Stimulated activated effector memory CD8-positive, alpha-beta T cell treated with anti-CD3 and anti-CD28 coated beads, Interleukin-12 subunit alpha, Interleukin-12 subunit beta, amount 100 ng/mL, for 72 hours (primary cell): ENCODE measurements at regions not wholly inside any gene's neighbourhood (a gene's known extent, or its start where the extent isn't known, plus 50 kb on each side); places are given as distances from the start of the nearest gene placed in this dataset.

ENCODE experiments used
- ATAC-seq: fragments of 150-1000 bp; cut with Tn5 transposase; 2 replicates; pipeline ENCODE4 v1.10.0; 2021
- DNase-seq, 2 donors: peaks; one replicate each; pipeline ENCODE4 v3.0.0; 2021 to 2022; ENCODE audit warnings: low spot score in 2 of 2
- H3K27ac Mint-ChIP-seq: one replicate; pipeline ENCODE4 v1.8.0; 2022; ENCODE audit warnings: mild to moderate bottlenecking, mixed read lengths
- H3K36me3 Mint-ChIP-seq: one replicate; pipeline ENCODE4 v1.8.0; 2022; ENCODE audit warnings: mild to moderate bottlenecking, mixed read lengths
- H3K4me1 Mint-ChIP-seq: one replicate; pipeline ENCODE4 v1.8.0; 2022; ENCODE audit warnings: mixed read lengths
- H3K4me3 Mint-ChIP-seq: one replicate; pipeline ENCODE4 v1.8.0; 2022; ENCODE audit warnings: mild to moderate bottlenecking, mixed read lengths
- H3K9me3 Mint-ChIP-seq: one replicate; pipeline ENCODE4 v1.8.0; 2022; ENCODE audit warnings: mixed read lengths

GRCh38 chr10:31116226-31116625 is 84.6 kb upstream of the ZNF438 start:
- ATAC-seq (peak; percentile 75), DNase-seq (no peak)
- Mint-ChIP-seq H3K36me3 (no peaks in the 10 kb centered on the region), H3K4me1 (no peaks in the 10 kb centered on the region), H3K27ac (no peak overlapping the region), H3K9me3 (peaks cover 3% of the 10 kb centered on the region), H3K4me3 (no peak overlapping the region)

DNA sequence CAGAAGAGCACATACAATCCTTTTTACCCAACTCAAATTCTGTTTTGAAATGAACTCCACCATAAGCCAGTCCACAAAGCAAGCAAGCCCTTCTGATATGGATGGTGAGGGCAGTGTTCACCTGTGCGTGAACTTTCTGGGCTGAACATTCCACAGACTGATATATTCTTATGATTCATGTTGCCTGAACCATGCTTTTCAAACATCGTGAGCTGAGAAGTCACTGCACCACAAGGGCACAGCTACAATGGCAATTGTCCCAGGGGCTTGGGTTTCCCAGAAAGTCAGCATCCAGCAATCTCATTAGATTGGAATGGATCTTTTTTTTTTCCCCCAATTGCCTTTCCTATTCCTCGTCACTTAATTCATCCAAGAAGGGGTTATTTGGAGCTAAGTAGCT is 86.9 kb upstream of the ZNF438 start:
- H3K9me3 Mint-ChIP-seq, result no peaks in the 10 kb centered on the region
- H3K36me3 Mint-ChIP-seq, result no peaks in the 10 kb centered on the region
- no peak overlapping the region for H3K27ac Mint-ChIP-seq
- no peak for DNase-seq
- ATAC-seq, result no peak
- no peaks in the 10 kb centered on the region for H3K4me1 Mint-ChIP-seq
- no peak overlapping the region for H3K4me3 Mint-ChIP-seq

DNA sequence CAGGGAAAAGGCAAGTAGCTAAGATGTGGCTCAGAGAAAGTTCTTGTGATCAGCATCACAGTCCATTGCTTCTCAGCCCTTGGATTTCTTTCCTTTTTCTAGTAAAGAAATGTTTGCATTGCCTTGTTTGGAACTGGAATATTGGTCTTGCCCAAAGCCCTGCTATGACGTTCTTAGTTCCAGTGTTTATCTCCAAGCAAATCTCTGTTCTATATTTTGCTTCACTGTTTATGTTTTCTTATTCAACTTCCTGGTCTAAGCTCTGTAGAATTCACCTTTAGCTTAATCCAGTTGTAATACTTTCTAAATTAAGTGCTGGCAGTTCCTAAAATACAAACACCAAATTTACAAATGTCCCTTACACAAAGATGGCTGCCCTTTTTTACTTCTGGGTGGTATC is 88.7 kb upstream of the ZNF438 start:
- Mint-ChIP-seq H3K27ac (no peak overlapping the region), H3K4me3 (no peak overlapping the region), H3K9me3 (no peaks in the 10 kb centered on the region), H3K4me1 (no peaks in the 10 kb centered on the region), H3K36me3 (no peaks in the 10 kb centered on the region)
- ATAC-seq (no peak), DNase-seq (no peak)

GRCh38 chr10:31120961-31121685 is 89.5 kb upstream of the ZNF438 start:
- no peak overlapping the region for H3K27ac Mint-ChIP-seq
- no peaks in the 10 kb centered on the region for H3K4me1 Mint-ChIP-seq
- no peaks in the 10 kb centered on the region for H3K9me3 Mint-ChIP-seq
- H3K36me3 Mint-ChIP-seq, result no peaks in the 10 kb centered on the region
- DNase-seq (no peak), ATAC-seq (no peak)
- H3K4me3 Mint-ChIP-seq, result no peak overlapping the region

DNA sequence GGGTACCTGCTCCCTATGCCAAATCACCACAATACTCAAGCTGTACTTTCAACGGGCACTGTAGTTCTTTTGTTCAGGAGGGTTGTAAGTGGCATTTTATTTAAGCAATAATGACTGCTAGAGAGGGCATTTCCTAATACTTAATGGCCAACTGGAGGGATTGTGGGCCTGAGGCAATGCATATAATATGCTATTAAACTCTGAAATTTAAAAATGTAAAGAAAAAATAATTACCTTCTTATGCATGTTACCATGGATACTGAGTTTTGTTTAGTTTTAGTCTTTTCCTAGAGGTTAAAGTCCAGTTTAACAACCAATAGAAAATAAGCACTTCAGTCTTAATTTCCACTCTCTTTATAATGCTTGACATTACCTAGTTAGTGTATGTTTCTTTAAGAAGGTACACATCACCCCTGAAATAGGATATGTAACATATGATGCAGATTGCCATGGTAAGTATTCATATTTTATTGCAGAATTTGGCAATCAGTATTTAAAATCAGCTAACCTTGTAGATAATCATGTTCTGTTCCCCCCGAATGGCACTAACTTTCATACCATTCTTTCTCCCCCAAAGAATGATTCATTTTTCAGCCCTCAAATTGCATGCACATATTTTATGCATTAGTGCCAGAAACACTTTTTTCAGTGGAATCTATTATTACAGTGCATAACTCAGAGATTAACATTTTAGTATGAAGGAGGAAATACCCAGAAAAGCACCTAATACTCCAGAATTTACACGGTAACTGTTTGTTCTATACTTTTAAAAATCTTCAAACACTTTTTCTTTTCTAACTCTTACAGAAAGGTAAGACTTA is 90.3 kb upstream of the ZNF438 start:
- Mint-ChIP-seq H3K9me3 (no peaks in the 10 kb centered on the region), H3K27ac (no peak overlapping the region), H3K4me3 (no peak overlapping the region), H3K4me1 (no peaks in the 10 kb centered on the region), H3K36me3 (no peaks in the 10 kb centered on the region)
- DNase-seq (no peak), ATAC-seq (no peak)

DNA sequence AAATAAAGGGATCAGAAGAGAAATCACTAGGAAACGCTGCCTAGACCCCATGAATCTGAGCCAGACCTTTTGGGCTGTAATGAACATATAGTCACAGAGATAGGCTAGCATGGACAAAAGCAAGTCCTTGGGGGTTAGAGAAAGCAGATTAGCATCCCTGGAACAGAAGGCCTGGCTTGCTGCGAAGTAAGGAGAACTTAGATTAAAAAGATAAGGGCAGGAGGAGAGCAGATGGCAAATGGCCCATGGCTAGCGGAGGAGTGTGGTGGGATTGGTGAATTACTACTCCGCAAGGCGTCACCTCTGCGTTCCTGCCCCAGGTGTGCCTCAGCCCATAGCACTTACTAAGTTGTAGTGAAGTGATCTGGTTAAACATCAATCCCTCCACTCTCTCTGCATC is 92.3 kb upstream of the ZNF438 start:
- Mint-ChIP-seq H3K9me3 (no peaks in the 10 kb centered on the region), H3K4me1 (no peaks in the 10 kb centered on the region)

GRCh38 chr10:31124852-31125251 is 93.2 kb upstream of the ZNF438 start:
- H3K27ac Mint-ChIP-seq, result peak overlapping the region; percentile 62
- H3K4me3 Mint-ChIP-seq, result no peak overlapping the region
- no peaks in the 10 kb centered on the region for H3K4me1 Mint-ChIP-seq
- no peaks in the 10 kb centered on the region for H3K9me3 Mint-ChIP-seq
- DNase-seq (no peak), ATAC-seq (peak; percentile 56)
- H3K36me3 Mint-ChIP-seq, result no peaks in the 10 kb centered on the region

More for the DNA sequence above, 92.3 kb upstream of the ZNF438 start:
- H3K4me3 Mint-ChIP-seq, result no peak overlapping the region
- H3K36me3 Mint-ChIP-seq, result no peaks in the 10 kb centered on the region
- ATAC-seq (no peak), DNase-seq (no peak)
- H3K27ac Mint-ChIP-seq, result no peak overlapping the region

- no peaks in the 10 kb centered on the region for H3K36me3 Mint-ChIP-seq
- no peak for DNase-seq
- no peaks in the 10 kb centered on the region for H3K4me1 Mint-ChIP-seq
- no peak overlapping the region for H3K27ac Mint-ChIP-seq
- no peak for ATAC-seq
- no peaks in the 10 kb centered on the region for H3K9me3 Mint-ChIP-seq
- H3K4me3 Mint-ChIP-seq, result no peak overlapping the region
These were observed 94.1 kb upstream of the ZNF438 start for GRCh38 chr10:31125789-31126188.

DNA sequence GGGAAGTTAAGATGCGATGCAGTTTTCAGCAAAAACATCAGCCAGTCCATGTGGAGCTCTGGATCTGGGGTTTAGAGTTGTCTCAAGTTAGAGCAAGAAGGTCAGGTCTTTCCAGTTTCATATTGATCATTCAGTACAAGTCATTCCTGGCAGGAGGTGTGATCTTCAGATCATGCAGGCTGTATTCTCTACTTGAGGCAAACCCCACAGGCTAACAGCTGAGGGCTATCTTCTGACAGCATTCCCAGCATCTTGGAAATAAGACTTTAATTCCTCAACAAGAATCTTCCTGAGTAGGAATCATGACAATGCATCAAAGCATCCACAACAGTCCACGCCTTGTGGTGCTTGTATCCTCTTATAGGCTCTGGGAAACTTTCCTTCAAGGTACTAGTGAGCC is 94.9 kb upstream of the ZNF438 start:
- DNase-seq (no peak), ATAC-seq (peak; percentile 47)
- Mint-ChIP-seq H3K36me3 (no peaks in the 10 kb centered on the region), H3K4me1 (no peaks in the 10 kb centered on the region), H3K27ac (no peak overlapping the region), H3K9me3 (no peaks in the 10 kb centered on the region), H3K4me3 (no peak overlapping the region)

- no peak for ATAC-seq
- Mint-ChIP-seq H3K4me1 (peaks cover 11% of the 10 kb centered on the region), H3K4me3 (no peak overlapping the region), H3K27ac (no peak overlapping the region), H3K36me3 (no peaks in the 10 kb centered on the region), H3K9me3 (no peaks in the 10 kb centered on the region)
- no peak for DNase-seq
These were observed 96.9 kb upstream of the ZNF438 start for GRCh38 chr10:31128536-31128935.

- Mint-ChIP-seq H3K4me1 (peaks cover 12% of the 10 kb centered on the region), H3K4me3 (no peak overlapping the region), H3K9me3 (no peaks in the 10 kb centered on the region)
These were observed 97.6 kb upstream of the ZNF438 start for GRCh38 chr10:31129271-31129670.

DNA sequence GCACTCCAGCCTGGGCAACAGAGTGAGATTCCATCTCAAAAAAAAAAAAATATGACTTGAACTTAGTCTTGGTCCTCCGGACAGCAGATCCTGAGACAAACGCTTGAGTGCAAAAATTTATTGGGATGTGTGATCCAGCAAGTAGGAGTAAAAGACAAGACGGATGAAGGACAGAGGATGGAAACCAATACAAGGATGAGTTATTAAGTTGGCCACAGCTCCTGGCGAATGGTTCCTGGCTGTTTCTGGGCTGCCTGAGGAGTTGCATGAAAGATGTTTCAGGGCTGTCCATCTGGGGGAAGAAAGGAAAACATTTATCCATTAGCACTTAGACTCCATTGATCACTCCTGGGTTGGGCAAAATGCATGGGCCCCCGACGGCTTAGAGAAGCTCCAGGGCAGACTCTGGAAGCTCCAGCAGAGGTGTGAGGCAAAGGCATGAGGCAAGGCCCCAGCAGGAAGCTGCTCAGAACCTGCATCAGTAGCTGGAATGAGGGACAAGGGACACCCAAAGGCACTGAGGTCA is 98.3 kb upstream of the ZNF438 start:
- no peak for ATAC-seq
- Mint-ChIP-seq H3K27ac (no peak overlapping the region), H3K4me3 (no peak overlapping the region), H3K9me3 (no peaks in the 10 kb centered on the region), H3K36me3 (peaks cover 6% of the 10 kb centered on the region), H3K4me1 (peaks cover 17% of the 10 kb centered on the region)
- no peak for DNase-seq

More at GRCh38 chr10:31129271-31129670, 97.6 kb upstream of the ZNF438 start:
- Mint-ChIP-seq H3K36me3 (no peaks in the 10 kb centered on the region), H3K27ac (no peak overlapping the region)
- DNase-seq (no peak), ATAC-seq (no peak)

DNA sequence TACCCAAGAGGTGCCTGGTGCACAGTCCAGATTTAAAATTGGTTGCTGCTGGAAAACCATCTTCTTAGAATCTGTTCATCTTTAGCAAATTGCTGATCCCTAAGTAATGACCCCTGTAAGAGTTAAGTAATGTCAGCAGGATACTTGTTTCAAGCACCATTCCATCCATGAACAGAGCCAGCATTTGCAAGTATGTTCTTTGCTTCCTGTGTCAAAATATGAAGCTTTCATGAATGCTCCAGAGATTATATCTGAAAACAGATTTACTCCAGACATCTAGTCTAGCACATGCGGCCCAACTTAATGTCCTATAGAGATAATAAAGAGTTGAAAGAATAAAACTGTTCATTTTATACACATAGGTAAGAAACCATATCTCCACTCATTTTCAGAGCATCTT is 98.7 kb upstream of the ZNF438 start:
- Mint-ChIP-seq H3K9me3 (no peaks in the 10 kb centered on the region), H3K4me1 (peaks cover 17% of the 10 kb centered on the region), H3K4me3 (no peak overlapping the region), H3K27ac (no peak overlapping the region), H3K36me3 (peaks cover 8% of the 10 kb centered on the region)
- ATAC-seq (no peak), DNase-seq (no peak)

DNA sequence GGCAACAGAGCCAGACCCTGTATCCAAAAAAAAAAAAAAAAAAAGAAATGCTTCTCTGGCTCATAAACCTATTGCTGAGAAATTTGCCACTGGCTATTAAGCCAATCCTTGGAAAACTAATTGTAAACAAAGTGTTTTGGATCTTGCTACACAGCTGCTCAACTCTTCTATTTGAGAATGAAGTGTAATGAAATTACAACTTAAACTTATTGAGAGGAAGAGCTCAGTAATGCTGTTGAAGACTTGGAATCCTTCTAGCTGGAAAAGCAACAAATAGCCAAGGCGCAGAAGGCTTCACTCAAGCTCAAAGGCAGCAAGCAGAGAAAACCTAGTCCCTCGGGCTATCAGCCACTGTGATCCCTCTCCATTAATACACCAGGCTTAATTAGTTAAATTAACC is 99.6 kb upstream of the ZNF438 start:
- DNase-seq (no peak), ATAC-seq (no peak)
- H3K4me3 Mint-ChIP-seq, result no peak overlapping the region
- H3K4me1 Mint-ChIP-seq, result peaks cover 22% of the 10 kb centered on the region
- no peak overlapping the region for H3K27ac Mint-ChIP-seq
- no peaks in the 10 kb centered on the region for H3K9me3 Mint-ChIP-seq
- peaks cover 8% of the 10 kb centered on the region for H3K36me3 Mint-ChIP-seq

GRCh38 chr10:31132681-31133244 is 101.1 kb upstream of the ZNF438 start:
- Mint-ChIP-seq H3K4me1 (peaks cover 35% of the 10 kb centered on the region), H3K9me3 (no peaks in the 10 kb centered on the region), H3K36me3 (peaks cover 8% of the 10 kb centered on the region), H3K4me3 (peak overlapping the region; percentile 65), H3K27ac (no peak overlapping the region)
- DNase-seq (no peak), ATAC-seq (no peak)
